ENCODE measurements at regions not wholly inside any gene's neighbourhood (a gene's known extent, or its start where the extent isn't known, plus 50 kb on each side); places are given as distances from the start of the nearest gene placed in this dataset.

GRCh38 chr10:8990280-8990987 lies 935.9 kb downstream of the GATA3 start:
- no peak overlapping the region for H2AFZ ChIP-seq (ENCODE audit: low read depth, low read length, severe bottlenecking)
- TF ChIP-seq EZH2phosphoT487 (conservative IDR thresholded peaks at IDR 0.05; ENCODE audit: low read length): no peak
- TF ChIP-seq CTCF (IDR thresholded peaks at IDR 0.05; ENCODE audit: insufficient read depth, low read length, poor library complexity, severe bottlenecking): no peak
- H3K79me2 ChIP-seq (ENCODE audit: insufficient read depth, low read length): no peaks in the 10 kb centered on the region
- H3K27me3 ChIP-seq (ENCODE audit: low read length): no peaks in the 10 kb centered on the region
- no peak overlapping the region for H3K4me2 ChIP-seq (ENCODE audit: low read depth, low read length, poor library complexity, severe bottlenecking)
- no peak overlapping the region for H3K27ac ChIP-seq (ENCODE audit: low read depth, low read length)
- H3K9me3 ChIP-seq (ENCODE audit: insufficient read depth, low read length): no peaks in the 10 kb centered on the region
- H3F3A ChIP-seq (ENCODE audit: insufficient read depth): no peaks in the 10 kb centered on the region
- no peak overlapping the region for H3K9ac ChIP-seq (ENCODE audit: low read length)
- H3K9me2 ChIP-seq (replicated peaks; ENCODE audit: insufficient read depth, low read length): no peaks in the 10 kb centered on the region
- no peak overlapping the region for H3K4me3 ChIP-seq (ENCODE audit: insufficient read depth, low read length, poor library complexity, severe bottlenecking)
- H3K36me3 ChIP-seq (ENCODE audit: low read length): no peaks in the 10 kb centered on the region
- H4K20me1 ChIP-seq (ENCODE audit: low read depth, low read length): no peaks in the 10 kb centered on the region

- H3K27me3 ChIP-seq (ENCODE audit: low read length): no peaks in the 10 kb centered on the region
- H3K9me3 ChIP-seq (ENCODE audit: insufficient read depth, low read length): no peaks in the 10 kb centered on the region
- H2AFZ ChIP-seq (ENCODE audit: low read depth, low read length, severe bottlenecking): no peak overlapping the region
- H3K9me2 ChIP-seq (replicated peaks; ENCODE audit: insufficient read depth, low read length): no peaks in the 10 kb centered on the region
- no peaks in the 10 kb centered on the region for H3K36me3 ChIP-seq (ENCODE audit: low read length)
- no peaks in the 10 kb centered on the region for H4K20me1 ChIP-seq (ENCODE audit: low read depth, low read length)
- H3K4me2 ChIP-seq (ENCODE audit: low read depth, low read length, poor library complexity, severe bottlenecking): no peak overlapping the region
- H3K27ac ChIP-seq (ENCODE audit: low read depth, low read length): no peak overlapping the region
- H3K9ac ChIP-seq (ENCODE audit: low read length): no peak overlapping the region
- no peak for TF ChIP-seq EZH2phosphoT487 (conservative IDR thresholded peaks at IDR 0.05; ENCODE audit: low read length)
- no peak for TF ChIP-seq CTCF (IDR thresholded peaks at IDR 0.05; ENCODE audit: insufficient read depth, low read length, poor library complexity, severe bottlenecking)
- no peak overlapping the region for H3K4me3 ChIP-seq (ENCODE audit: insufficient read depth, low read length, poor library complexity, severe bottlenecking)
- H3F3A ChIP-seq (ENCODE audit: insufficient read depth): no peaks in the 10 kb centered on the region
- H3K79me2 ChIP-seq (ENCODE audit: insufficient read depth, low read length): no peaks in the 10 kb centered on the region
Measured at GRCh38 chr10:8992009-8992408, 937.5 kb downstream of the GATA3 start.

- Histone ChIP-seq H3K27me3 (ENCODE audit: low read length) (no peaks in the 10 kb centered on the region), H3K9me3 (ENCODE audit: insufficient read depth, low read length) (no peaks in the 10 kb centered on the region), H3K36me3 (ENCODE audit: low read length) (no peaks in the 10 kb centered on the region), H3K27ac (ENCODE audit: low read depth, low read length) (no peak overlapping the region), H4K20me1 (ENCODE audit: low read depth, low read length) (no peaks in the 10 kb centered on the region), H3K4me2 (ENCODE audit: low read depth, low read length, poor library complexity, severe bottlenecking) (no peak overlapping the region), H3K4me3 (ENCODE audit: insufficient read depth, low read length, poor library complexity, severe bottlenecking) (no peak overlapping the region), H2AFZ (ENCODE audit: low read depth, low read length, severe bottlenecking) (no peak overlapping the region), H3K79me2 (ENCODE audit: insufficient read depth, low read length) (no peaks in the 10 kb centered on the region), H3K9me2 (replicated peaks; ENCODE audit: insufficient read depth, low read length) (no peaks in the 10 kb centered on the region), H3K9ac (ENCODE audit: low read length) (no peak overlapping the region), H3F3A (ENCODE audit: insufficient read depth) (no peaks in the 10 kb centered on the region)
- TF ChIP-seq CTCF (IDR thresholded peaks at IDR 0.05; ENCODE audit: insufficient read depth, low read length, poor library complexity, severe bottlenecking) (no peak), EZH2phosphoT487 (conservative IDR thresholded peaks at IDR 0.05; ENCODE audit: low read length) (no peak)
Measured at GRCh38 chr10:8993864-8994263, 939.4 kb downstream of the GATA3 start.
